Nephron progenitor cell (in vitro differentiated cells): ENCODE measurements at regions not wholly inside any gene's neighbourhood (a gene's known extent, or its start where the extent isn't known, plus 50 kb on each side); places are given as distances from the start of the nearest gene placed in this dataset.

Experiments used
- DNase-seq: peaks from one replicate; pipeline ENCODE4 v3.0.0; 2021
- H3K27ac Mint-ChIP-seq: 2 replicates; pipeline ENCODE4 v1.8.0; 2021; ENCODE audit warnings: mild to moderate bottlenecking, moderate library complexity, mixed read lengths
- H3K27me3 Mint-ChIP-seq: 2 replicates; pipeline ENCODE4 v1.8.0; 2021; ENCODE audit warnings: mild to moderate bottlenecking, low read depth, mixed read lengths; ENCODE audit not compliant: poor library complexity
- H3K36me3 Mint-ChIP-seq: 2 replicates; pipeline ENCODE4 v1.8.0; 2021; ENCODE audit warnings: low read depth, mixed read lengths
- H3K4me1 Mint-ChIP-seq: 2 replicates; pipeline ENCODE4 v1.8.0; 2021; ENCODE audit warnings: mixed read lengths
- H3K4me3 Mint-ChIP-seq: 2 replicates; pipeline ENCODE4 v1.8.0; 2021; ENCODE audit warnings: mild to moderate bottlenecking, moderate library complexity, mixed read lengths
- H3K9me3 Mint-ChIP-seq: 2 replicates; pipeline ENCODE4 v1.8.0; 2021; ENCODE audit warnings: mild to moderate bottlenecking, moderate library complexity, mixed read lengths
- CTCF ChIP-seq: fragments of 200-600 bp; sonication (generic); IDR thresholded peaks from 2 replicates; pipeline ENCODE4 v1.5.0; 2021; ENCODE audit warnings: antibody characterized with exemption

- no peak for DNase-seq
- Mint-ChIP-seq H3K9me3 (peaks cover 31% of the 10 kb centered on the region), H3K27ac (no peak overlapping the region), H3K4me3 (no peak overlapping the region), H3K27me3 (no peaks in the 10 kb centered on the region), H3K4me1 (no peaks in the 10 kb centered on the region), H3K36me3 (no peaks in the 10 kb centered on the region)
- TF ChIP-seq CTCF: no peak
Measured at GRCh38 chrX:79570524-79571240, 203.5 kb upstream of the ITM2A start.

GRCh38 chrX:79568309-79568708 is 201.2 kb upstream of the ITM2A start:
- no peaks in the 10 kb centered on the region for H3K36me3 Mint-ChIP-seq

GRCh38 chrX:79564362-79564761 is 197.2 kb upstream of the ITM2A start:
- no peak overlapping the region for H3K4me3 Mint-ChIP-seq
- no peak overlapping the region for H3K27ac Mint-ChIP-seq
- H3K9me3 Mint-ChIP-seq: peaks cover 33% of the 10 kb centered on the region

More at GRCh38 chrX:79568309-79568708, 201.2 kb upstream of the ITM2A start:
- TF ChIP-seq CTCF: no peak
- DNase-seq: no peak
- Mint-ChIP-seq H3K9me3 (peaks cover 37% of the 10 kb centered on the region), H3K4me3 (no peak overlapping the region), H3K4me1 (no peaks in the 10 kb centered on the region), H3K27me3 (no peaks in the 10 kb centered on the region), H3K27ac (no peak overlapping the region)

GRCh38 chrX:79559290-79559689 is 192.2 kb upstream of the ITM2A start:
- peaks cover 3% of the 10 kb centered on the region for H3K27me3 Mint-ChIP-seq
- no peak for DNase-seq
- H3K4me3 Mint-ChIP-seq: no peak overlapping the region
- H3K36me3 Mint-ChIP-seq: no peaks in the 10 kb centered on the region
- H3K9me3 Mint-ChIP-seq: peaks cover 26% of the 10 kb centered on the region
- no peak for TF ChIP-seq CTCF
- no peak overlapping the region for H3K27ac Mint-ChIP-seq
- no peaks in the 10 kb centered on the region for H3K4me1 Mint-ChIP-seq

More at GRCh38 chrX:79564362-79564761, 197.2 kb upstream of the ITM2A start:
- H3K4me1 Mint-ChIP-seq: no peaks in the 10 kb centered on the region
- no peaks in the 10 kb centered on the region for H3K36me3 Mint-ChIP-seq
- peaks cover 3% of the 10 kb centered on the region for H3K27me3 Mint-ChIP-seq
- no peak for TF ChIP-seq CTCF
- DNase-seq: no peak

- no peak for DNase-seq
- peaks cover 31% of the 10 kb centered on the region for H3K9me3 Mint-ChIP-seq
- no peak overlapping the region for H3K4me3 Mint-ChIP-seq
- H3K36me3 Mint-ChIP-seq: no peaks in the 10 kb centered on the region
- H3K27me3 Mint-ChIP-seq: peaks cover 3% of the 10 kb centered on the region
- no peak overlapping the region for H3K27ac Mint-ChIP-seq
- no peaks in the 10 kb centered on the region for H3K4me1 Mint-ChIP-seq
- TF ChIP-seq CTCF: no peak
Measured at GRCh38 chrX:79557212-79557611, 190.1 kb upstream of the ITM2A start.

GRCh38 chrX:79556800-79557199 is 189.7 kb upstream of the ITM2A start:
- no peaks in the 10 kb centered on the region for H3K4me1 Mint-ChIP-seq
- TF ChIP-seq CTCF: no peak
- no peak overlapping the region for H3K4me3 Mint-ChIP-seq
- peaks cover 31% of the 10 kb centered on the region for H3K9me3 Mint-ChIP-seq
- H3K36me3 Mint-ChIP-seq: no peaks in the 10 kb centered on the region
- no peak overlapping the region for H3K27ac Mint-ChIP-seq
- H3K27me3 Mint-ChIP-seq: peaks cover 3% of the 10 kb centered on the region
- DNase-seq: no peak
